NCI-H2081 (cell line): ENCODE measurements at regions not wholly inside any gene's neighbourhood (a gene's known extent, or its start where the extent isn't known, plus 50 kb on each side); places are given as distances from the start of the nearest gene placed in this dataset.
A peak's percentile ranks its signal among the peaks of the same experiment; 100 is the strongest.
"Not testable (repeated sequence)": the region's sequence is repeated elsewhere in the genome, so short reads cannot be mapped to it uniquely, and the experiment has no call there.

Experiments used
- DNase-seq, 2 experiments: peaks; one replicate each; lab custom pipeline; 2025; lab: John Stamatoyannopoulos, UW

DNA sequence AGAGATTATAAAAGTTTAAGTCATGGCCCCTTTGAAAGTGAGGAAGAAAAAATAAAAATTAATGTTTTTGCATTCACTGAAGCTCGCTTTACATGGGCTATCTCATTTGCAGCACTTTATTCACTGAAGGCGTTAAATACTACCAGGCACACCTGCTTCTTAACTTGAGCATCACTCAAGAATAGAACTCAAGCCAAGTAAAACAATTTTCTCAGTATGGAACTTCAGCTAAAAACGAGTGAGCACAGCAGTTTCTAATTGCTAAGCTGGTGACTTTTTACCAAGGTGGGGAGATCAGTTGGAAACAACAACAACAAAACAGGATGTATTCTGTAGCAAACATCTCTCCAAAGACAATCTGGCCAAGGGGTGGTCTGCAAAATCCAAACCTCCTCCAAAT lies 405.6 kb downstream of the RAB38 start:
- no peak for DNase-seq

- no peak for DNase-seq
Measured at GRCh38 chr11:87767615-87768014, 407.6 kb downstream of the RAB38 start.

DNA sequence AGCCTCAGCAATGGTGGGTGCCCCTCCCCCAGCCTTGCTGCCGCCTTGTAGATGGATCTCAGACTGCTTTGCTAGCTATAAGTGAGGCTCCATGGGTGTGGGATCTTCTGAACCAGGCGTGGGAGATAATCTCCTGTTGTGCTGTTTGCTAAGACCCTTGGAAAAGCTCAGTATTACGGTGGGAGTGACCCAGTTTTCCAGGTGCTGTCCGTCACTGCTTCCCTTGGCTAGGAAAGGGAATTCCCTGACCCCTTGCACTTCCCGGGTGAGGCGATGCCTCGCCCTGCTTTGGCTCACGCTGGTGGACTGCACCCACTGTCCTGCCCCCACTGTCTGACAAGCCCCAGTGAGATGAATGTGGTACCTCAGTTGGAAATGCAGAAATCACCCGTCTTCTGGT lies 411.2 kb downstream of the RAB38 start:
- not testable (repeated sequence) for DNase-seq

- DNase-seq = no peak
Measured at GRCh38 chr11:87754685-87755084, 420.6 kb downstream of the RAB38 start.

GRCh38 chr11:87753143-87753542 lies 422.1 kb downstream of the RAB38 start:
- no peak for DNase-seq

GRCh38 chr11:87743007-87743406 lies 432.2 kb downstream of the RAB38 start:
- no peak for DNase-seq

DNA sequence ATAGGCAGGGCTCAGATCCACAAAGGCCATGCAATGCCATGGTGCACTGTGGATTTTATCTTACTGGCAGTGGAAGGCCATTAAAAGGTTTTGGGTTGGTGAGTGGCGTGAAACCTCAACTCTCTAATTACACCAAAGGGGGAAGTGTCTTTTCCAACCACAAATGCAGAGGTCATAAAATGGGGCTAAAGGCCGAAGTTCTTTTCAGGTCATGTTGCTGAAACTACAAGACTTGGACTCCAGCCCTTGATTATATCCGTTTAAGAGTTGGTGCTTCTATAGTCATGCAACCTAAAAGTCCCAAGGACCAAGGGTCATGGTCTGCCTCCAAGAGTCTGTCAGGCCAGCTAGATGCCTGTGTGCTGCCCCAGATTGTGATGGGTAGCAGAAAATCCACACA lies 434.3 kb downstream of the RAB38 start:
- no peak for DNase-seq

GRCh38 chr11:87740451-87740850 lies 434.8 kb downstream of the RAB38 start:
- no peak for DNase-seq

GRCh38 chr11:87739766-87740165 lies 435.5 kb downstream of the RAB38 start:
- no peak for DNase-seq

DNA sequence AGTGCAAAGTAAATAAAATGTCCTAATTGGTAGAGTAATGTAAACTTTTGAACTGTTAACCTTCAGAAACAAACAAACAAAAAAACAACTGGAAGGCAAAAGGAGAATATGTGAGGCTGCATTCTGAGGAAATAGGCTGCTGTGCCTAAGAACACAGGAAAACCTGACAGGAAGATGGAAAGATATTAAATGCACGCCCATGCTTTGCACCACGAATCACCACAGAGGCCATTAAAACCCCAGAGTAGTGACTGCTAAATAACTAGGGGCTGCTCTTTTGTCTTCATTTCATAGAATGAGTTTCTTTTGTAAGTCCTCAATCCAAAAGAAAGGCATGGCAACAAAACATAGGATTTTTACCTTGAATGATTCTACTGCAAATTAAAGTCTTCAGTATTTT lies 436.0 kb downstream of the RAB38 start:
- DNase-seq = no peak

DNA sequence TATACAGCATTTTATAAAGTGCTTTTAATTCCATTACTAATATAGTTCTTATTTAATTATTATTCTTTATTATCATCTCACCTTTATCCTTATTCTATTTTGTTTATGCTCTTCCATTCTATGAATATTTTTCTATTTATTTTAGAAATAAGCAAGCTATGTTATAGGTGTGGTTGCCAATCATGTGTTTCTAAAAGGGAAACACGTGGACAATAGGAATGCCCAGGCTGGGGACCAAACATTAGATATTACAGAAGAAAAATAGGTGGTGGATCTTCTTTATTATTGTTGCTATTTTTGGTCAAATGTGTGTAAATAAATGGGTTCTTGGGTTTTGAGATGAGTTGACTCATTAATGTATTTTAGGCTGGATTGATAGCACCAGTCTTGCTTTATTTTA lies 438.3 kb downstream of the RAB38 start:
- DNase-seq = no peak

GRCh38 chr11:87726506-87726905 lies 448.7 kb downstream of the RAB38 start:
- DNase-seq = no peak

DNA sequence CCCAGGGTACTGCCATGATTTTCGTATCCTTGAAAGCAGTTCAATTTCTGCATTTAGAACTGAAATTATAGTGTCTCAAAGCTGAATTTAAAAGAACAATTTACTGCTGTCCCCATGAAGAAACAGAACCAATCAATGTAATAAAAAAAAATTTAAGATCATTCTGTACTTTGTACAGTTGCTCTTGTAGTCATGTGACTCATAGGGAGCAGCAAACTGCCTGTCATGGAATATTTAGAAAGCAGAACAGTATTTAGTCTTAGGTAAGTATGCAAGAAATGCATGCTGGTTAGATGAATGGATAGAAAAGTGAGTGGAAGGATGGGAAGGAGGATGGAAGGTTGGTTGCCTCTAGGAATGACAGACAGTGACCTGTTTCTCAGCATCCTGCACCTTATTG lies 450.9 kb downstream of the RAB38 start:
- no peak for DNase-seq

DNA sequence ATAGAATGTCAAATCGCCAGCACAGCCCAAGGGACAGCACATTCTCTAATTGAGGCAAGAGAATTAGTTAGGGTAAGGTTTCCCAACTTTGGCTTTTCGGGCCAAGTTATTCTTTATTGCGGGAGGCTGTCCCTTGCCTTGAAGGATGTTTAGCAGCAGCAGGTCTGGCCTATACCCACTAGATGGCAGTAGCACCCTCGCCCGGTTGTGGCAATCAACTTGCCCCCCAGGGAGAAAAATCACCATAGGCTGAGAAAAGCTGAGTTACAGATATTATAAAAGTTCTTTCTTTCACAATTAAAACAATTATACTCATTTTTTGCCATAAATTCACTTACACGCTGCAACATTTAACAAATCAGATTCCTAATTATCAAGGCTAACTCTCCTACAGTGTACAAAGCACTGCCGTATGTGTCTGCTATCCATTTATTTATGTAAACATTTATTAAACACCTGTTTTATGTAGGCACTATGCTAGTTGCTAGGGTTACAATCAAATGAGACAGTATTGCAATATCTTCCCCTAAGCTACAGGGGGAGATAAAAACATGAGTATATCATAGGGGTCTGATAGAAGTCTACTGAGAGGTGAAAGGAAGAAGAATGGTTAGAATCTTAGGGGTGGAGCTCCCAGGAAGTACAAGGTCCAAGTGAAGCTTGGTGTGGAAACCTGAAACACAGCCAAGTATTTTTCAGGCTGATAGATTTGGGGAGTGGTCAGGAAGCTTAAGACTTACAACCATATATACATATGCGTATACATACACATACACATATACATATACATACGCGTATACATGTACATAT lies 452.3 kb downstream of the RAB38 start:
- peak; percentile 31 for DNase-seq

DNA sequence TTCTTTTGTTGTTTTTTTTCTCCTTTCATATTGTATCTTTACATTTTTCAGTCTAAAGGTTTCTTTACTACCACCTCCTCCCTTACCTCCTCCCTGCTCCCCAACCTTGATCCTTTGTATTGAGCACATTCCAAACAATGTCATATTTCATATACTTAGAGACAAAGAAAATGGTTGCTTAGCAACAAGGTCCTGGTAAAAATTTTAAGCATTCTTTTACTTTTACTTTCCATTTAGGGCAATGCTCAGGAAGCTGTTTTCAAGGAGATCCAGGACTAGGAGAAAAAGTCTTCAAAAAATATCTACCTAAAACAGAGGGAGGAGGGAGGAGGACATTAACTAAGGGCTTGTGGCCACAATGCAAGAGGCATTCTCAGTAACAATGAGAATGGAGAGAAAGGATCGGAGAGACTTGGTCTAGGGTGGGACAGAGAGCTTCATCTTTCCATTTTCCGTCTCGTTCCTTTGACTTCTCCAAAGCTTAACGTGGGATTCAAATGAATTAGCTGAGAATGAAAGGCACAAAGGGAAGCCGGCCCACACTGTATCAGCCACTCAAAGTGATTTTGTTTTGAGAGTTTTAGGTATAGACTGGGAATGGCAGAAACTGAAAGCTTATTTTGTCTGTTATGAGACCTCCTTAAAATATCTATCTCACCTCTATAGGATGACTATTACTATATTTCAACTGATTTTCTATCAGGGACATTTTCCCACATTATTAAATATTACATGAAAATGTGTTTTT lies 455.7 kb downstream of the RAB38 start:
- DNase-seq = no peak

GRCh38 chr11:87712802-87713202 lies 462.4 kb downstream of the RAB38 start:
- DNase-seq = no peak

DNA sequence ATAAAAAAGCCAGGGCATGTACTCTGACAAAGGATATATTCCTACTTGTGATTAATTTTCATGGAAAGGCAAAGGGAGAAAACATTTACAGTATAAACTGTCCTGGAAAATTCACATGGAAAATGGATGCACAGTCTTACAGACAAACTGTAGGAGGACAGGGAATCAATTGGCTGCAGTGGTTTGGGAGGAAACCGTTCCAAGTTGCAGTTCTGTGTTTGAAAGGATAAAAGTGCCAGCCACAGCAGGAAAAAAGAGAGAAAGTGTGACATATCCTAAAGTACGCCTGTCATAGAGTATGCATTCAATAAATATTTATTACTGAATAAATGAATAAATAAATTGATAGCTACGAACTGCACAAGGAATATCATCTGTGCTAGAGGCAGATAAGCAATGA lies 462.9 kb downstream of the RAB38 start:
- no peak for DNase-seq

DNA sequence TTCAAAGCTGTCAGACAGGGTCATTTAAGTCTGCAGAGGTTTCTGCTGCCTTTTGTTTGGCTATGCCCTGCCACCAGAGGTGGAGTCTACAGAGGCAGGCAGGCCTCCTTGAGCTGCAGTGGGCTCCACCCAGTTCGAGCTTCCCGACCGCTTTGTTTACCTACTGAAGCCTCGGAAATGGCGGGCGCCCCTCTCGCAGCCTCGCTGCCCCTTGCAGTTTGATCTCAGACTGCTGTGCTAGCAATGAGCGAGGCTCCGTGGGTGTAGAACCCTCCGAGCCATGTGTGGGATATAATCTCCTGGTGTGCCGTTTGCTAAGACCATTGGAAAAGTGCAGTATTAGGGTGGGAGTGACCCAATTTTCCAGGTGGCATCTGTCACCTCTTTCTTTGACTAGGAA lies 471.7 kb downstream of the RAB38 start:
- DNase-seq = not testable (repeated sequence)

DNA sequence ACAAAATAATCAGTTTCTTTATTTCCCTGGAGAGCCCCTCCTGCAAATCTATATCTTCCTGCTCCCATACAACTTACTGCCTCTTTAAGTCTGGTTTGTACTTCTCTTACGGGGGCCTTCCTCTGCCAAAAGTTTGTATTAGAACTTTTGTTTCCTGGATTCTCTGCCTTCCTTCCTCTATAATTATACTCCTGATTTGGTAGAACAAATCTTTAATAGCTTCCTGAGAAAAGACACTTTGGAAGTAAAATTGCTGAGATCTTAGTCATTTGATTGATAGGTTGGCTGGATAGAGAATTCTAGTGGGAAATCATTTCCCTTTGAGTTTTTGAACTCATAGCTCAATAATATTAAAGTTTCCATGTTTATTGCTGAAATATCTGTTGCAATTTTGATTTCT lies 499.2 kb downstream of the RAB38 start:
- DNase-seq = no peak

- no peak for DNase-seq
Measured at GRCh38 chr11:87666730-87667129, 508.5 kb downstream of the RAB38 start.

- DNase-seq = no peak
Measured at GRCh38 chr11:87662287-87662686, 513.0 kb downstream of the RAB38 start.

DNA sequence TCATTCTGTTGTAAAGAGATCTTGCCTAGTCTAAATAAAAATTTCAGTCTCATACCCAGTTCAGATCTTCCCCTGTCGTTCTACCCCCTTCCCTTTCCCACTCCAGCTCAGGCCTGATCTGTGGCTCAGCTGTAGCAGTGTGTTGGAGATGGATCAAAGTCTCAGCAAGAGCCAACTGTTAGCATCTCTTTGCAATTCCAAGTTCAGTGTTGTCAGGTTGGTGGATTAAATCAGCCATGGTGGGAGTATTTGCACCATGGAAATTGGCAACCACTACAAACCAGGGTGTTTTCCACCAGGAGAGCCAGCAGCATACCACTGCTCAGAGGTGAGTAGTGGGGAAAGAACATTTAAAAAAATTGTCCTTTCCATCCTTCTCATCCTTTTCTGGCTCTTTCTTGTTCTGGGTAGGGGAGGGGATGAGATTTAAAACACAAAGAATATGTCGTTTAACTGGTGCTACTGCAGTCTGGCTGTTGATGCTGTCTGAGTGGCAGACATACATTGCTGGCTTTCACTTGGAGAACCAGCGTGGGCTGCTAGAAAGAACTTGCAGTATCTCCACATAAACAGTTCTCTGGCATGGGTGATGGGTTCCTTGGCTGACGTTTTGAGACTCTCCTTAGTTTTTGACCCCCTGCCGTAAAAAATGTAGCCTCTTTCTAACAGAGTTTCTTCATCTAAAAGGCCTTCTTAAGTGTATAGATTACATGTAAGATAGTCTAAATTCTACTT lies 514.1 kb downstream of the RAB38 start:
- no peak for DNase-seq

DNA sequence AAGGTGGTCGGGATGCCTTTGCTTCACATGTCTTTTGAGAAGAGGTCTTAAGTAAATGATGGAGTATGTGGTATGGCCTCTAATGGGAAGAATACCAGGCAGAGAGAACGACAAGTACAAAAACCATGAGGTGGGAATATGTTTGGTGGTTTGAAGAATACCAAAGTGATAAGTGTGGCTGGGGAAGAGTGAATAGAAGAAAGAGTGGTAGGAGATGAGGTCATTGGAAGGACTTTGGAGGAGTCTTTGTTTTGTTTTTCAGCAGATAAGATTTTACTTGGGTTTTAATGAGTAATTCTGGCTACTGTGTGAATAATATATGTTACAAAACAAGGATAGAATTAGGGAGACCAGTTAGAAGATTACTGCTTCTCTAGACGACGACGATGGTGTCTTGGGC lies 515.4 kb downstream of the RAB38 start:
- DNase-seq = no peak
